ENCODE measurements at regions not wholly inside any gene's neighbourhood (a gene's known extent, or its start where the extent isn't known, plus 50 kb on each side); places are given as distances from the start of the nearest gene placed in this dataset.
"Not testable (repeated sequence)": the region's sequence is repeated elsewhere in the genome, so short reads cannot be mapped to it uniquely, and the experiment has no call there.

- TF ChIP-seq, protein P1, sequence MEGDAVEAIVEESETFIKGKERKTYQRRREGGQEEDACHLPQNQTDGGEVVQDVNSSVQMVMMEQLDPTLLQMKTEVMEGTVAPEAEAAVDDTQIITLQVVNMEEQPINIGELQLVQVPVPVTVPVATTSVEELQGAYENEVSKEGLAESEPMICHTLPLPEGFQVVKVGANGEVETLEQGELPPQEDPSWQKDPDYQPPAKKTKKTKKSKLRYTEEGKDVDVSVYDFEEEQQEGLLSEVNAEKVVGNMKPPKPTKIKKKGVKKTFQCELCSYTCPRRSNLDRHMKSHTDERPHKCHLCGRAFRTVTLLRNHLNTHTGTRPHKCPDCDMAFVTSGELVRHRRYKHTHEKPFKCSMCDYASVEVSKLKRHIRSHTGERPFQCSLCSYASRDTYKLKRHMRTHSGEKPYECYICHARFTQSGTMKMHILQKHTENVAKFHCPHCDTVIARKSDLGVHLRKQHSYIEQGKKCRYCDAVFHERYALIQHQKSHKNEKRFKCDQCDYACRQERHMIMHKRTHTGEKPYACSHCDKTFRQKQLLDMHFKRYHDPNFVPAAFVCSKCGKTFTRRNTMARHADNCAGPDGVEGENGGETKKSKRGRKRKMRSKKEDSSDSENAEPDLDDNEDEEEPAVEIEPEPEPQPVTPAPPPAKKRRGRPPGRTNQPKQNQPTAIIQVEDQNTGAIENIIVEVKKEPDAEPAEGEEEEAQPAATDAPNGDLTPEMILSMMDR (IDR thresholded peaks at IDR 0.05; ENCODE audit: poor library complexity): not testable (repeated sequence)
- not testable (repeated sequence) for TF ChIP-seq EZH2 (IDR thresholded peaks at IDR 0.05; ENCODE audit: borderline replicate concordance)
These were observed 144.2 kb downstream of the TSEN15 start for GRCh38 chr1:184195722-184196121.

Measured in hepatocyte (in vitro differentiated cells).